Omental fat pad (tissue), 3 donors: ENCODE measurements at regions not wholly inside any gene's neighbourhood (a gene's known extent, or its start where the extent isn't known, plus 50 kb on each side); places are given as distances from the start of the nearest gene placed in this dataset.

ENCODE experiments used
- ATAC-seq: fragments of 150-250 bp; one replicate; pipeline ENCODE4 v1.9.1; 2016; ENCODE audit warnings: mild to moderate bottlenecking, moderate library complexity; ENCODE audit not compliant: low FRiP score
- DNase-seq: peaks from one replicate; pipeline ENCODE4 v3.0.0-alpha.2; 2019; ENCODE audit warnings: low spot score
- CTCF ChIP-seq, 3 donors: fragments of 450-650 bp; IDR thresholded peaks; one replicate each; pipeline ENCODE4 v1.5.1; 2016 to 2017; ENCODE audit warnings: antibody characterized with exemption in 3 of 3, mild to moderate bottlenecking in 3 of 3, moderate library complexity in 2 of 3

GRCh38 chr1:95742591-95743089, 508.6 kb downstream of the RWDD3 start:
- DNase-seq: no peak
- no peak for ATAC-seq
- no peak for TF ChIP-seq CTCF (IDR thresholded peaks at IDR 0.05)

- TF ChIP-seq CTCF (IDR thresholded peaks at IDR 0.05): no peak
- DNase-seq: no peak
- ATAC-seq: no peak
Measured at GRCh38 chr1:95744731-95745130, 510.7 kb downstream of the RWDD3 start.

- ATAC-seq (no peak), DNase-seq (no peak)
- TF ChIP-seq CTCF (IDR thresholded peaks at IDR 0.05): no peak
Measured at GRCh38 chr1:95752515-95753381, 518.7 kb downstream of the RWDD3 start.

- ATAC-seq (no peak), DNase-seq (no peak)
- no peak for TF ChIP-seq CTCF (IDR thresholded peaks at IDR 0.05)
Measured at GRCh38 chr1:95753382-95754016, 519.5 kb downstream of the RWDD3 start.

GRCh38 chr1:95754412-95754811, 520.4 kb downstream of the RWDD3 start:
- DNase-seq (no peak), ATAC-seq (no peak)
- TF ChIP-seq CTCF (IDR thresholded peaks at IDR 0.05): no peak

GRCh38 chr1:95766036-95766435, 532.0 kb downstream of the RWDD3 start:
- DNase-seq (no peak), ATAC-seq (no peak)
- no peak for TF ChIP-seq CTCF (IDR thresholded peaks at IDR 0.05)
